ENCODE measurements at regions not wholly inside any gene's neighbourhood (a gene's known extent, or its start where the extent isn't known, plus 50 kb on each side); places are given as distances from the start of the nearest gene placed in this dataset.
"Not testable (repeated sequence)": the region's sequence is repeated elsewhere in the genome, so short reads cannot be mapped to it uniquely, and the experiment has no call there.

GRCh38 chr6:121563286-121563685 is 127.8 kb downstream of the GJA1 start:
- Mint-ChIP-seq H3K27me3 (peaks cover 3% of the 10 kb centered on the region), H3K36me3 (ENCODE audit: low read depth) (no peaks in the 10 kb centered on the region), H3K4me1 (ENCODE audit: low read depth) (no peaks in the 10 kb centered on the region), H3K4me3 (no peak overlapping the region), H3K9me3 (peaks cover 11% of the 10 kb centered on the region), H3K27ac (no peak overlapping the region)
- no peak for DNase-seq

- H3K27me3 Mint-ChIP-seq; H3K27ac Mint-ChIP-seq; H3K36me3 Mint-ChIP-seq (ENCODE audit: low read depth); DNase-seq; H3K4me3 Mint-ChIP-seq; H3K4me1 Mint-ChIP-seq (ENCODE audit: low read depth): not testable (repeated sequence)
- peaks cover 11% of the 10 kb centered on the region for H3K9me3 Mint-ChIP-seq
Observed at GRCh38 chr6:121564529-121564928, 129.1 kb downstream of the GJA1 start.

- H3K27me3 Mint-ChIP-seq: no peaks in the 10 kb centered on the region
- H3K4me1 Mint-ChIP-seq (ENCODE audit: low read depth): peaks cover 10% of the 10 kb centered on the region
- H3K36me3 Mint-ChIP-seq (ENCODE audit: low read depth): no peaks in the 10 kb centered on the region
- H3K27ac Mint-ChIP-seq: no peak overlapping the region
- no peak for DNase-seq
- no peak overlapping the region for H3K4me3 Mint-ChIP-seq
- peaks cover 8% of the 10 kb centered on the region for H3K9me3 Mint-ChIP-seq
Observed at GRCh38 chr6:121571455-121571854, 136.0 kb downstream of the GJA1 start.

- Mint-ChIP-seq H3K4me3 (no peak overlapping the region), H3K27ac (no peak overlapping the region), H3K4me1 (ENCODE audit: low read depth) (peaks cover 10% of the 10 kb centered on the region), H3K36me3 (ENCODE audit: low read depth) (no peaks in the 10 kb centered on the region), H3K27me3 (no peaks in the 10 kb centered on the region), H3K9me3 (peaks cover 8% of the 10 kb centered on the region)
- no peak for DNase-seq
Observed at GRCh38 chr6:121573481-121573880, 138.0 kb downstream of the GJA1 start.

- no peaks in the 10 kb centered on the region for H3K36me3 Mint-ChIP-seq (ENCODE audit: low read depth)
- H3K27me3 Mint-ChIP-seq: no peaks in the 10 kb centered on the region
- no peak overlapping the region for H3K4me3 Mint-ChIP-seq
- no peak overlapping the region for H3K27ac Mint-ChIP-seq
- no peaks in the 10 kb centered on the region for H3K9me3 Mint-ChIP-seq
- H3K4me1 Mint-ChIP-seq (ENCODE audit: low read depth): peaks cover 10% of the 10 kb centered on the region
- no peak for DNase-seq
Observed at GRCh38 chr6:121578216-121578615, 142.8 kb downstream of the GJA1 start.

- DNase-seq: no peak
- Mint-ChIP-seq H3K27ac (no peak overlapping the region), H3K4me3 (no peak overlapping the region), H3K27me3 (no peaks in the 10 kb centered on the region), H3K4me1 (ENCODE audit: low read depth) (no peaks in the 10 kb centered on the region), H3K9me3 (no peaks in the 10 kb centered on the region), H3K36me3 (ENCODE audit: low read depth) (no peaks in the 10 kb centered on the region)
Observed at GRCh38 chr6:121579478-121579877, 144.0 kb downstream of the GJA1 start.

GRCh38 chr6:121581327-121581726 is 145.9 kb downstream of the GJA1 start:
- Mint-ChIP-seq H3K4me1 (ENCODE audit: low read depth) (no peaks in the 10 kb centered on the region), H3K9me3 (no peaks in the 10 kb centered on the region), H3K4me3 (no peak overlapping the region), H3K27me3 (no peaks in the 10 kb centered on the region), H3K36me3 (ENCODE audit: low read depth) (no peaks in the 10 kb centered on the region), H3K27ac (no peak overlapping the region)
- no peak for DNase-seq

GRCh38 chr6:121582262-121582661 is 146.8 kb downstream of the GJA1 start:
- DNase-seq: no peak
- Mint-ChIP-seq H3K9me3 (no peaks in the 10 kb centered on the region), H3K27me3 (no peaks in the 10 kb centered on the region), H3K36me3 (ENCODE audit: low read depth) (no peaks in the 10 kb centered on the region), H3K4me1 (ENCODE audit: low read depth) (no peaks in the 10 kb centered on the region), H3K4me3 (no peak overlapping the region), H3K27ac (no peak overlapping the region)

GRCh38 chr6:121584586-121585369 is 149.3 kb downstream of the GJA1 start:
- no peaks in the 10 kb centered on the region for H3K9me3 Mint-ChIP-seq

GRCh38 chr6:121590438-121590837 is 155.0 kb downstream of the GJA1 start:
- no peak overlapping the region for H3K27ac Mint-ChIP-seq
- H3K9me3 Mint-ChIP-seq: no peaks in the 10 kb centered on the region
- H3K4me3 Mint-ChIP-seq: no peak overlapping the region
- no peaks in the 10 kb centered on the region for H3K36me3 Mint-ChIP-seq (ENCODE audit: low read depth)
- H3K27me3 Mint-ChIP-seq: no peaks in the 10 kb centered on the region
- no peaks in the 10 kb centered on the region for H3K4me1 Mint-ChIP-seq (ENCODE audit: low read depth)
- DNase-seq: no peak

More at GRCh38 chr6:121584586-121585369, 149.3 kb downstream of the GJA1 start:
- H3K27me3 Mint-ChIP-seq: no peaks in the 10 kb centered on the region
- H3K4me1 Mint-ChIP-seq (ENCODE audit: low read depth): no peaks in the 10 kb centered on the region
- DNase-seq: no peak
- no peak overlapping the region for H3K4me3 Mint-ChIP-seq
- no peak overlapping the region for H3K27ac Mint-ChIP-seq
- H3K36me3 Mint-ChIP-seq (ENCODE audit: low read depth): no peaks in the 10 kb centered on the region

GRCh38 chr6:121590916-121591315 is 155.5 kb downstream of the GJA1 start:
- no peak for DNase-seq
- H3K4me3 Mint-ChIP-seq: no peak overlapping the region
- no peaks in the 10 kb centered on the region for H3K27me3 Mint-ChIP-seq
- no peaks in the 10 kb centered on the region for H3K9me3 Mint-ChIP-seq
- no peaks in the 10 kb centered on the region for H3K4me1 Mint-ChIP-seq (ENCODE audit: low read depth)
- no peaks in the 10 kb centered on the region for H3K36me3 Mint-ChIP-seq (ENCODE audit: low read depth)
- no peak overlapping the region for H3K27ac Mint-ChIP-seq

- Mint-ChIP-seq H3K9me3 (no peaks in the 10 kb centered on the region), H3K27ac (no peak overlapping the region), H3K4me1 (ENCODE audit: low read depth) (no peaks in the 10 kb centered on the region), H3K27me3 (no peaks in the 10 kb centered on the region), H3K36me3 (ENCODE audit: low read depth) (no peaks in the 10 kb centered on the region), H3K4me3 (no peak overlapping the region)
- no peak for DNase-seq
Observed at GRCh38 chr6:121592261-121592935, 157.0 kb downstream of the GJA1 start.

GRCh38 chr6:121593011-121593641 is 157.7 kb downstream of the GJA1 start:
- no peaks in the 10 kb centered on the region for H3K9me3 Mint-ChIP-seq
- H3K4me3 Mint-ChIP-seq: no peak overlapping the region
- H3K27ac Mint-ChIP-seq: no peak overlapping the region
- no peaks in the 10 kb centered on the region for H3K4me1 Mint-ChIP-seq (ENCODE audit: low read depth)
- no peaks in the 10 kb centered on the region for H3K27me3 Mint-ChIP-seq
- DNase-seq: no peak
- H3K36me3 Mint-ChIP-seq (ENCODE audit: low read depth): no peaks in the 10 kb centered on the region

- Mint-ChIP-seq H3K27me3 (no peaks in the 10 kb centered on the region), H3K4me3 (no peak overlapping the region), H3K36me3 (ENCODE audit: low read depth) (no peaks in the 10 kb centered on the region), H3K4me1 (ENCODE audit: low read depth) (no peaks in the 10 kb centered on the region), H3K9me3 (no peaks in the 10 kb centered on the region), H3K27ac (no peak overlapping the region)
- no peak for DNase-seq
Observed at GRCh38 chr6:121594053-121594452, 158.6 kb downstream of the GJA1 start.

GRCh38 chr6:121595646-121596045 is 160.2 kb downstream of the GJA1 start:
- Mint-ChIP-seq H3K9me3 (no peaks in the 10 kb centered on the region), H3K4me1 (ENCODE audit: low read depth) (no peaks in the 10 kb centered on the region)
- no peak for DNase-seq

More at GRCh38 chr6:121595646-121596045, 160.2 kb downstream of the GJA1 start:
- Mint-ChIP-seq H3K4me3 (no peak overlapping the region), H3K27ac (no peak overlapping the region), H3K36me3 (ENCODE audit: low read depth) (no peaks in the 10 kb centered on the region), H3K27me3 (no peaks in the 10 kb centered on the region)
